Endothelial cell of umbilical vein (primary cell): ENCODE measurements at regions not wholly inside any gene's neighbourhood (a gene's known extent, or its start where the extent isn't known, plus 50 kb on each side); places are given as distances from the start of the nearest gene placed in this dataset.

Source experiments
- BruUV-seq: library from RNA; stranded (reverse); fragments of 400-500 nt; replicated peaks from 2 replicates; lab custom pipeline; 2021; lab: Mats Ljungman, UMichigan
- CTCF ChIA-PET: fragments of 300-600, 350-600 bp; sonication (Branson Sonifier 250); formaldehyde crosslinking; loops from one replicate; lab custom pipeline; 2021; ENCODE audit warnings: antibody characterized with exemption, inconsistent platforms; lab: Charles Lee
- POLR2A ChIA-PET: fragments of 300-600, 350-600 bp; sonication (Branson Sonifier 250); formaldehyde crosslinking; loops from one replicate; lab custom pipeline; 2021; ENCODE audit warnings: antibody characterized with exemption, inconsistent platforms; lab: Charles Lee
- DNase-seq: peaks from one replicate; pipeline ENCODE4 v3.0.0-alpha.2; 2011; ENCODE audit warnings: low read depth, low spot score
- FAIRE-seq: peaks from 2 replicates; lab custom pipeline; 2011; peaks lifted over from hg19 to GRCh38; lab: Jason Lieb, UNC
- H2AFZ ChIP-seq: 2 replicates; pipeline ENCODE4 v1.6.0; 2012; ENCODE audit warnings: low read depth, low read length, control low read depth, inconsistent platforms
- H3K27ac ChIP-seq: 2 replicates; pipeline ENCODE4 v1.5.1; 2011; ENCODE audit warnings: low read depth, mild to moderate bottlenecking, control low read depth, low read length, moderate library complexity; ENCODE audit not compliant: insufficient read depth
- H3K27me3 ChIP-seq, 2 experiments: 2 replicates each; pipeline versions ENCODE4 v1.6.0 to v1.6.1; 2011; ENCODE audit warnings: low read length in 2 of 2, mixed read lengths in 1 of 2; ENCODE audit not compliant: control insufficient read depth in 2 of 2, insufficient read depth in 2 of 2
- H3K36me3 ChIP-seq, 2 experiments: 2 replicates in 1 of 2; 3 replicates in 1 of 2; pipeline ENCODE4 v1.5.1; 2011; ENCODE audit warnings: low read length in 2 of 2, mild to moderate bottlenecking in 1 of 2, moderate library complexity in 1 of 2; ENCODE audit not compliant: control insufficient read depth in 2 of 2, insufficient read depth in 2 of 2; ENCODE audit errors: extremely low read depth in 1 of 2
- H3K4me1 ChIP-seq: 3 replicates; pipeline ENCODE4 v1.5.1; 2011; ENCODE audit warnings: mild to moderate bottlenecking, low read length; ENCODE audit not compliant: control insufficient read depth, insufficient read depth; ENCODE audit errors: extremely low read depth
- H3K4me2 ChIP-seq: 2 replicates; pipeline ENCODE4 v1.6.1; 2011; ENCODE audit warnings: low read length, control low read depth, mixed read lengths; ENCODE audit not compliant: insufficient read depth
- H3K4me3 ChIP-seq, 3 experiments: fragments of 200-600 bp in 1 of 3; sonication (generic), shearing (Covaris generic) in 1 of 3; replicated peaks in 1 of 3; 2 replicates each; pipeline ENCODE4 v1.5.1; 2011 to 2016; ENCODE audit warnings: control low read depth in 3 of 3, low read length in 3 of 3, mild to moderate bottlenecking in 2 of 3, inconsistent platforms in 1 of 3, low read depth in 1 of 3, moderate library complexity in 1 of 3; ENCODE audit not compliant: insufficient read depth in 1 of 3
- H3K79me2 ChIP-seq: 2 replicates; pipeline ENCODE4 v1.6.0; 2012; ENCODE audit warnings: low read length, inconsistent platforms; ENCODE audit not compliant: control insufficient read depth, insufficient read depth
- H3K9ac ChIP-seq: replicated peaks from 2 replicates; pipeline ENCODE3; 2011; ENCODE audit warnings: low read length, control low read depth; ENCODE audit not compliant: insufficient read depth; ENCODE audit errors: extremely low read depth
- H3K9me1 ChIP-seq: replicated peaks from 3 replicates; pipeline ENCODE4 v1.6.0; 2011; ENCODE audit warnings: mild to moderate bottlenecking, low read length; ENCODE audit not compliant: control insufficient read depth, insufficient read depth; ENCODE audit errors: extremely low read depth
- H3K9me3 ChIP-seq: replicated peaks from 2 replicates; pipeline ENCODE4 v1.5.1; 2012; ENCODE audit warnings: low read length, inconsistent platforms; ENCODE audit not compliant: control insufficient read depth, insufficient read depth
- H4K20me1 ChIP-seq: replicated peaks from 2 replicates; pipeline ENCODE3; 2011; ENCODE audit warnings: mild to moderate bottlenecking, low read length; ENCODE audit not compliant: control insufficient read depth, insufficient read depth; ENCODE audit errors: extremely low read depth
- CTCF ChIP-seq, 2 donors: IDR thresholded peaks; 1 replicate in 1 of 2; 2 replicates in 1 of 2; pipeline ENCODE4 v1.5.1; 2011; ENCODE audit warnings: low read length in 2 of 2, mild to moderate bottlenecking in 2 of 2, moderate library complexity in 2 of 2, control low read depth in 1 of 2, inconsistent platforms in 1 of 2, low read depth in 1 of 2; ENCODE audit not compliant: insufficient read depth in 1 of 2; ENCODE audit errors: extremely low read depth in 1 of 2
- EZH2 ChIP-seq: IDR thresholded peaks from 2 replicates; pipeline ENCODE4 v1.6.1; 2012; ENCODE audit warnings: borderline replicate concordance, low read depth, mild to moderate bottlenecking, moderate library complexity, low read length, inconsistent platforms; ENCODE audit not compliant: severe bottlenecking
- FOS ChIP-seq: IDR thresholded peaks from 2 replicates; pipeline ENCODE4 v1.6.1; 2011; ENCODE audit warnings: mild to moderate bottlenecking, low read length, moderate library complexity, borderline replicate concordance; ENCODE audit not compliant: insufficient read depth
- GATA2 ChIP-seq: IDR thresholded peaks from 2 replicates; pipeline ENCODE4 v1.7.0; 2011; ENCODE audit warnings: low read depth, mild to moderate bottlenecking, moderate library complexity, mixed read lengths, low read length; ENCODE audit not compliant: insufficient read length, insufficient read depth
- JUN ChIP-seq: IDR thresholded peaks from 2 replicates; pipeline ENCODE4 v1.6.1; 2011; ENCODE audit warnings: borderline replicate concordance, low read depth; ENCODE audit not compliant: insufficient read length, insufficient read depth
- MAX ChIP-seq: IDR thresholded peaks from 2 replicates; pipeline ENCODE4 v1.6.1; 2011; ENCODE audit not compliant: insufficient read depth, insufficient read length
- MYC ChIP-seq: IDR thresholded peaks from one replicate; pipeline ENCODE4 v1.6.1; 2011; ENCODE audit warnings: mild to moderate bottlenecking, low read depth, low read length
- POLR2A ChIP-seq: IDR thresholded peaks from 2 replicates; pipeline ENCODE4 v1.6.1; 2012; ENCODE audit warnings: low read depth, mild to moderate bottlenecking, control low read depth, low read length
- POLR2AphosphoS5 ChIP-seq: IDR thresholded peaks from 2 replicates; pipeline ENCODE4 v1.6.1; 2012; ENCODE audit warnings: low read depth, mild to moderate bottlenecking, control low read depth, low read length, moderate library complexity; ENCODE audit not compliant: insufficient read depth
- dilution Hi-C: fragments of 300-500 bp; cut with MboI; formaldehyde crosslinking; loops from one replicate; pipeline ENCODE4 v1.15.0; 2019; ENCODE audit warnings: low sequenced_read_pairs; ENCODE audit not compliant: extremely low pct_ligation_motif_present
- intact Hi-C: fragments of 100-400 bp; cut with micrococcal nuclease; formaldehyde crosslinking; loops from one replicate; pipeline ENCODE4 v1.10.0; 2022

GRCh38 chr11:13897646-13898276 is 64.8 kb upstream of the SPON1 start:
- Histone ChIP-seq H3K9me3 (no peaks in the 10 kb centered on the region), H2AFZ (no peak overlapping the region), H3K27me3 (peaks cover 0 to 1% of the 10 kb centered on the region in 2 experiments), H3K4me1 (no peaks in the 10 kb centered on the region), H3K36me3 (no peaks in the 10 kb centered on the region), H3K4me2 (no peak overlapping the region), H3K9me1 (no peaks in the 10 kb centered on the region), H3K79me2 (no peaks in the 10 kb centered on the region), H3K9ac (no peak overlapping the region), H3K4me3 (no peak overlapping the region), H4K20me1 (no peaks in the 10 kb centered on the region), H3K27ac (no peak overlapping the region)
- CTCF ChIA-PET: no interaction called here
- intact Hi-C loops: no loop called here
- DNase-seq (no peak), FAIRE-seq (no peak)
- POLR2A ChIA-PET: no interaction called here
- TF ChIP-seq POLR2A (no peak), FOS (no peak), POLR2AphosphoS5 (no peak), GATA2 (no peak), JUN (no peak), EZH2 (no peak), MYC (no peak), MAX (no peak), CTCF (IDR thresholded peaks at IDR 0.05; ENCODE audit: extremely low read depth in 1 of 2, insufficient read depth in 1 of 2, low read depth in 1 of 2, low read length in 2 of 2) (no peak)
- dilution Hi-C loops: no loop called here
- no TSS peak for BruUV-seq
